ENCODE measurements at regions not wholly inside any gene's neighbourhood (a gene's known extent, or its start where the extent isn't known, plus 50 kb on each side); places are given as distances from the start of the nearest gene placed in this dataset.

DNA sequence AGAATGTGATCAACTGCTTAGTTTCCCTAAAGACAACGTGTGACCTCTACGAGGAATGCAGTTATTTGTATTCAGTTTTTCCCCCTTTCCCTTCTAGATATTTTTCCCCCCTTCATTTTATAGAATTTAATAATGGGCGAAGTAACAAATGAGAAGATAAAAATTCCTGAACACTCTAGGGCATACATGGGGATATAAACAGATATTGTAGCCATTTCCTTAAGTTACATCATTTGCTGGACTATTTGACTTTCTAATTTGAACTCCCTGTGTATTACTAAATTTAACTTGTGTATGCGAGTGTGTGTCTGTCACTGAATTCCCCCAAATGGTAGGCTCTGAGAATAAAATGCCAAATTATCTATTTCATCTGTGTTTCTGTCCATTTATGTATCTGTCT, 99.0 kb upstream of the ZFP64 start:
- TF ChIP-seq, protein P1, sequence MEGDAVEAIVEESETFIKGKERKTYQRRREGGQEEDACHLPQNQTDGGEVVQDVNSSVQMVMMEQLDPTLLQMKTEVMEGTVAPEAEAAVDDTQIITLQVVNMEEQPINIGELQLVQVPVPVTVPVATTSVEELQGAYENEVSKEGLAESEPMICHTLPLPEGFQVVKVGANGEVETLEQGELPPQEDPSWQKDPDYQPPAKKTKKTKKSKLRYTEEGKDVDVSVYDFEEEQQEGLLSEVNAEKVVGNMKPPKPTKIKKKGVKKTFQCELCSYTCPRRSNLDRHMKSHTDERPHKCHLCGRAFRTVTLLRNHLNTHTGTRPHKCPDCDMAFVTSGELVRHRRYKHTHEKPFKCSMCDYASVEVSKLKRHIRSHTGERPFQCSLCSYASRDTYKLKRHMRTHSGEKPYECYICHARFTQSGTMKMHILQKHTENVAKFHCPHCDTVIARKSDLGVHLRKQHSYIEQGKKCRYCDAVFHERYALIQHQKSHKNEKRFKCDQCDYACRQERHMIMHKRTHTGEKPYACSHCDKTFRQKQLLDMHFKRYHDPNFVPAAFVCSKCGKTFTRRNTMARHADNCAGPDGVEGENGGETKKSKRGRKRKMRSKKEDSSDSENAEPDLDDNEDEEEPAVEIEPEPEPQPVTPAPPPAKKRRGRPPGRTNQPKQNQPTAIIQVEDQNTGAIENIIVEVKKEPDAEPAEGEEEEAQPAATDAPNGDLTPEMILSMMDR (conservative IDR thresholded peaks at IDR 0.05), result no peak
- H3K27ac ChIP-seq, result no peak overlapping the region

DNA sequence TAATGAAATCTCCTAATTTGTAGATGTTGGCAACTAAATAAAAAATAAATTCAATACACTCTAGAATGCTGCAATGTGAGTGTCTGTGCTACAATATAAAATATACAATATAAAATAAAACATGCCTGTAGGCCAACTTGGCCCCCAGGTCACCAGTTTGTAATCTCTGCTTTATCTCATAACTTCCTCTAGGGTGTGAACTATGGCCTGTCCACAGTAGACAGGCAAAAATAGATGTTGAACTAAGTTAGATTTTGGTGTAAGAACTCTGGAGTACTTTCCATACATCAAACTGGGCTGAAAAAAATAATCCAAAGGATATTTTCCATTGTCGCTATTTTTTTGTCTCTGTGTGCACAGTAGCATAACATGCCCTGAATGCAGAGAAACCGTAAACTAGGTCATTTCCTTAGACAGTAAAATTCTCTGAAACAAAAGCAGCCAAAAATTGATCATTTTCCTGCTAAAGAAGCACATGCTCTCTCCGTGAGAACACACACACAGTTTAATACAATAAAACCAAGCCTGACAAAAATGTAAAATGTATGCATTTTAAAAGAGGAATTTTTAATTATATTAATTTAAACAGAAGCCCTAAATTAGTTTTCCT, 98.5 kb upstream of the ZFP64 start:
- TF ChIP-seq, protein P1 (conservative IDR thresholded peaks at IDR 0.05), result no peak
- H3K27ac ChIP-seq, result no peak overlapping the region

DNA sequence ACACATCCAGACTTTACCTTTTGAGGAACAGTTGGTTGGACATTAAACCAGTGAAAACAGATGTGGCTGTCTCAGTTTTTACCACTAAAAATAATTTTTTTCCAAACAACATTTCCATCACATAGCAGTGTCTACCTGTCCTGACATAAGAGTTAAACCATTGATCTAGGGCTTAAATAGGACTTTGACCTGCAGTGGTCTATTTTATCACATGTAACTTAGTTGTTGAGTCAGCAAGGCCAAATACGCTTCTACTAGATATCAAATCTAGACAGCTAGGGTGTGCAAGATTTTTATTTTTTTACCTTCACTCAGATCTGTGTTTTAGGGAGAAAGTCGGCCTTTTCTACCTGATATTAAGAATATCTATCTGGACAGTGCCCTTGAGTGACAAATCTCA, 88.8 kb upstream of the ZFP64 start:
- TF ChIP-seq, protein P1 (conservative IDR thresholded peaks at IDR 0.05), result no peak
- H3K27ac ChIP-seq, result no peak overlapping the region

DNA sequence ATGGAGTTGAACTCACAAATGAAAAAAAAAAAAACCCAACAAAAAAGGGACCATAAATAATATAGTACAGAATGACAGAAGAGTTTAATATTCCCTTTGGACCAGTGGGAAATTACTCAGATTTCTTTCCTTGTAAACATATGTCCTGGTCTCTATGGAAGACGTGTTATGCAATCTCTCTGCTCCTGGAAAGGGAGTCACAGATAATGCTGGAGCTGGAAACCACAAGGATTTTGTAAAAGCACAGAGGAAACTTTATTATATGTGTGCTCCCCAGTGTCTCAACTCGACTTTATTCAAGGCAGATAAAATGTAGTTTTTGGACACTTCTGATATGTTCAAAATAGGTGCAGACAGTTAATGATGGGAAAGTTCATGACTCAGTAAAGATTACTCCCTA, 88.1 kb upstream of the ZFP64 start:
- H3K27ac ChIP-seq, result no peak overlapping the region
- TF ChIP-seq, protein P1 (conservative IDR thresholded peaks at IDR 0.05), result no peak

DNA sequence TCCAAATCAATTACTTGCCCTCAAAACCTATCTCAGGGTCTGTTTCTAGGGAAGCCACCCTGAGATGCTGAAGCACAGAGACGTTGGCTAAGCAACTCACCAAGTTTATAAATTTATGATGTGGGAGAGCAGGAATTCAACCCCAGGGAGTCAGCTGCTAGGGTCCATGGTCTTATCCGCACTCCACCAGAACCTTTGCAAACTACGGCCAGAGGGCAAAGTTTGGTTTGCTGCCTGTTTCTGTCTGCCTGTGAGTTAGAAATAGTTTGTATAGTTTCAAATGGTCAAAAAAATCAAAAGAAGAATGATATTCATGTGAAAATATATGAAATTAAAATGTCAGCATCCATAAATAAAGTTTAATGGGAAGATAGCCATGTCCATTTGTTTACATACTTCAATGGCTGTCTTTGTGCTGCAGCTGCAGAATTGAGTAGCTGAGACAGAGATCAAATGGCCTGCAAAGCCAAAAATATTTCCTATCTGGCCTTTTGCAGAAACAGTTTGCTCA, 83.7 kb upstream of the ZFP64 start:
- TF ChIP-seq, protein P1 (conservative IDR thresholded peaks at IDR 0.05), result no peak

DNA sequence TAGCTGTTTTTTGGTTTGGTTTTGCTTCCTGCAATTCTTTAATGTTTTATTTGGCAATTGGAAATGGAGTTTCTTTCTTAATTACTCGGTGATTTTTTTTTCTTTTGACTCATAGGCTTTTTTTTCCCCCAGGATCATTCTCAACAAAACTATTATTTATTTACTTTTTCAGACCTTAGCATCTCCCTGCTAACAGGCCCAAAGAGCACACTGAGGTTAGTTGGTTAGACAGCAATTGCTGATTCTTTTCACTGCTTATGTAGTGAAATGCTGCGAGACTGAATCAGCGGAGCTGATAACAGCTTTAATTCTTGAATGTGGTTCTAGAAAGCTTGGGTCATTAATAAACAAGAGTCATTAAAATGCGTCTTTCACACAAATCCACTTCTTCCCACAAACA, 79.1 kb upstream of the ZFP64 start:
- no peak overlapping the region for H3K27ac ChIP-seq

More for the DNA sequence above, 83.7 kb upstream of the ZFP64 start:
- no peak overlapping the region for H3K27ac ChIP-seq

DNA sequence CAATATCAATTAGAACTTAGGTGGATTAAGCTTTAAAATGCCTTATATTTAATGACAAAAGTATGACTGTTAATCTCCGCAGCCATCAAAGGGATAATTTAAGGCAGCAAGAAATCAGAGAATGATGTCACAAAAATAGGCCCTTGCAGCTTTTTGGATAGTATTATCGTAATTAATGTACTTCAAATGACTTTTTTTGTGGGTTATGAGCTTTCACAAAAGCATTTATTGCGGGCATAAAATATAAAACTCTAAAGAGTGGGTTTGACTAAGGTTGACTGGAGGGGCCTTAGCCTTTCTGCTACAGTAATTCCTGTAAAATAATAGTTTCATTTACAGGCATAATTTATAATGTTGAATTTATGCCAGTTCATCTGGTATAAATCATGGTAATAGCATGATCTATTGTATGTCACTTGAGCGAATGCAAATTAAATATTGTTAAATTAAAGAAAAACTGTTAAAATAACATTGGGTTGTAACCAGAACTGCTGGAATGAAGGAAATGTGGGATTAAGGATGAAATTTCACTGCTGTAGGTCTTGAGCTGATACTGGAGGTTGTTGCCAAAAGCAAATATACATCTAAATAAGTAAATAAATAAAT, 78.5 kb upstream of the ZFP64 start:
- H3K27ac ChIP-seq, result no peak overlapping the region
- TF ChIP-seq, protein P1 (conservative IDR thresholded peaks at IDR 0.05), result no peak

More for the DNA sequence above, 79.1 kb upstream of the ZFP64 start:
- TF ChIP-seq, protein P1 (conservative IDR thresholded peaks at IDR 0.05), result no peak

All from VCaP (cell line).